Fibroblast of mammary gland (primary cell): ENCODE measurements at regions not wholly inside any gene's neighbourhood (a gene's known extent, or its start where the extent isn't known, plus 50 kb on each side); places are given as distances from the start of the nearest gene placed in this dataset.

ENCODE experiments used
- DNase-seq: peaks from one replicate; pipeline ENCODE4 v3.0.0-alpha.2; 2010; ENCODE audit warnings: low read depth
- H3K4me3 ChIP-seq: 2 replicates; pipeline ENCODE4 v1.5.1; 2011; ENCODE audit warnings: low read depth, mild to moderate bottlenecking, low read length, moderate library complexity; ENCODE audit not compliant: control insufficient read depth
- TF ChIP-seq, protein P1 (sequence below): conservative IDR thresholded peaks from 2 replicates; pipeline ENCODE4 v1.5.1; 2011; ENCODE audit warnings: low read depth, low read length, inconsistent platforms; ENCODE audit not compliant: control insufficient read depth, insufficient read depth

DNA sequence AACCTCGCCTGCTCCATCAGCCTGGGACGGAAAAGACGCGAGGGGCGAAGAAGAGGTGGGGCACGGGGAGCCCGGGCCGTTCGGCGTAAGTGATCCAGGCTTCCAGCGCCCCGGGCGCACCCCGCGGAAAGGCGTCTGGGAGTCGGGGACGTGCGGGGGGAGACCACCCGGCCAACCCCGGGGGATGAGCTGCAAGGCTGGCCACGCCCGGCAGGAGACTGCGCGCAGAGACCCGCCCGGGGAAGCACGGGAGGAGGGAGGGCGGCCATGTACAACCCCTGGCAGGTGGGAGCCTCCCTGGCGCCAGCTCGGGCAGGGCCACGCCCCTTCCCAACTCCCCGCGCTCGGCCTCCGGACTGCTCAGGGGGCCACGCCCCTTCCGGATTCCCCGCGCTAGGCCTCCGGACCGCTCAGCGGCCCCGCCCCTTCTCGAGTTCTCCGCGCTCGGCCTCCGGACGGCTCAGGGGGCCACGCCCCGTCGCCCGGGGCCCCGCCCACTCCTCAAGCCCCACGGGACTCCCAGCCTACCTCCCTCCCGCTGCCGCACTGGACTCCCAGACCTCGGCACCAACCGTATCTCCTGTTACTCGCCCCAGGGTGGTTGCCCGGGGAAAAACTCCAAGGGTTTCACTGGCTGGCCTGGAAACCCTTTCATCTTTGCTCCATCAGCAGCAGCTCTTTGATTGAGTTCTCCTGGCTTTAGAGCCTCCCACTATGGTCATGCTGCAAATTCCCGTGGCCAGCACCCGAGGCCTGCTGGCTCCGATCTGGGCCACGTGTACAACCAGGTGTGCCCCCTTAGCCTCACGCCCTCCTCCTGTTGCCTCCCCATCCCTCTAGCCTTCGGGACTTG lies 284.4 kb downstream of the ZEB1 start:
- TF ChIP-seq, protein P1, sequence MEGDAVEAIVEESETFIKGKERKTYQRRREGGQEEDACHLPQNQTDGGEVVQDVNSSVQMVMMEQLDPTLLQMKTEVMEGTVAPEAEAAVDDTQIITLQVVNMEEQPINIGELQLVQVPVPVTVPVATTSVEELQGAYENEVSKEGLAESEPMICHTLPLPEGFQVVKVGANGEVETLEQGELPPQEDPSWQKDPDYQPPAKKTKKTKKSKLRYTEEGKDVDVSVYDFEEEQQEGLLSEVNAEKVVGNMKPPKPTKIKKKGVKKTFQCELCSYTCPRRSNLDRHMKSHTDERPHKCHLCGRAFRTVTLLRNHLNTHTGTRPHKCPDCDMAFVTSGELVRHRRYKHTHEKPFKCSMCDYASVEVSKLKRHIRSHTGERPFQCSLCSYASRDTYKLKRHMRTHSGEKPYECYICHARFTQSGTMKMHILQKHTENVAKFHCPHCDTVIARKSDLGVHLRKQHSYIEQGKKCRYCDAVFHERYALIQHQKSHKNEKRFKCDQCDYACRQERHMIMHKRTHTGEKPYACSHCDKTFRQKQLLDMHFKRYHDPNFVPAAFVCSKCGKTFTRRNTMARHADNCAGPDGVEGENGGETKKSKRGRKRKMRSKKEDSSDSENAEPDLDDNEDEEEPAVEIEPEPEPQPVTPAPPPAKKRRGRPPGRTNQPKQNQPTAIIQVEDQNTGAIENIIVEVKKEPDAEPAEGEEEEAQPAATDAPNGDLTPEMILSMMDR, result no peak
- peak overlapping the region; percentile 70 for H3K4me3 ChIP-seq
- peak; percentile 90 for DNase-seq

DNA sequence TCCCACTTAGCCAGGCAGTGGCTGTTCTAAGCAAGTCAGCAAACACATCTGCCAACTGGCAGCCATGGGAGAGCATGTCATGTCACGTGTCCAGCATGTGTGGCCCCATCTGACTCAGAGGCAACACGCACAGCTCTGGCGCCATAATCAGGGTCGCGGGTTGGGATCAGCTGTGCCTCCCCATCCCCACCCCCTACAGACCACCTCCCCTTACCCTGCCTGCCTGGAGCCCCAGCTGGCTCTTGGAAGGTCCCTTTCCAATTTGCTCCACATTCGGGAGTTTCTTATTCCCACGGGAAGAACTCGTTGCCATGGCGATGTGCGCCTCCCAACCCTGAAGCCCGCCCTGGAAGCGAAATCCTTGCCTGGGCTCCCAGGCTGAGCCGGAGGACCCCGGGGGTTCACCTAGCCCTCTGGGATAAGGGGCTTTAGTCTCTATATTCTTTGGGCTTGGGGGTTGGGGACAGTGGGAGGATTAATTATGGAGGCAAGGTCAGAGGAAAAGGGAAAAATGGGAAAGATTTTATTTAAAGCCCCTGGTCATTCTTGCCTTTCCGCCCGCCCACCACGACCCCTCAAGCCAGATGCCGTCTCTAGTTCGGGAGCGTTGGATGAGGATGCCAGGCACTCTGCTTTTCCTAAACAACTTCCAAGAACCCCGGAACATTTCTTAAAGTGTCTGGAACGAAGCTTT lies 283.7 kb downstream of the ZEB1 start:
- peak; percentile 93 for DNase-seq
- H3K4me3 ChIP-seq, result peak overlapping the region; percentile 70
- TF ChIP-seq, protein P1, result no peak

DNA sequence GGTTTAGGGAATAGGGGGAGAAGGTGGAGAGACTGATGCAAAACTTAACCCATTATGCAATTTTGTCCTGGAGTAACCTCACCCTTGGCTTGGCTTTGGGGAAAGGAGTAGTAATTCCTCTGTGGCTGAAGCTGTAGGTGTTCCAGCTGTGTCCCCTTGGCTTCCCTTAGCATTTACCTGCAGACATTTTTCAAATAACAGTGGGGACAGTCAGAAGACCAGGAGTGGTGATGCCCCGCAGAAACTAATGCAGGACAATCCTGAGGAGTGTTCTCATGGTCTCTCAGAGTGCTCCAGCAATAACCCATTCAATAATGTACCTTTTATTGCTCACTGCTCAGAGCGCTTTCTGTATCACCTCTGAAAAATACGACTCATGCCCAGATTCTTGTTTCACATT lies 282.1 kb downstream of the ZEB1 start:
- H3K4me3 ChIP-seq, result no peak overlapping the region
- DNase-seq, result no peak
- TF ChIP-seq, protein P1, result no peak

DNA sequence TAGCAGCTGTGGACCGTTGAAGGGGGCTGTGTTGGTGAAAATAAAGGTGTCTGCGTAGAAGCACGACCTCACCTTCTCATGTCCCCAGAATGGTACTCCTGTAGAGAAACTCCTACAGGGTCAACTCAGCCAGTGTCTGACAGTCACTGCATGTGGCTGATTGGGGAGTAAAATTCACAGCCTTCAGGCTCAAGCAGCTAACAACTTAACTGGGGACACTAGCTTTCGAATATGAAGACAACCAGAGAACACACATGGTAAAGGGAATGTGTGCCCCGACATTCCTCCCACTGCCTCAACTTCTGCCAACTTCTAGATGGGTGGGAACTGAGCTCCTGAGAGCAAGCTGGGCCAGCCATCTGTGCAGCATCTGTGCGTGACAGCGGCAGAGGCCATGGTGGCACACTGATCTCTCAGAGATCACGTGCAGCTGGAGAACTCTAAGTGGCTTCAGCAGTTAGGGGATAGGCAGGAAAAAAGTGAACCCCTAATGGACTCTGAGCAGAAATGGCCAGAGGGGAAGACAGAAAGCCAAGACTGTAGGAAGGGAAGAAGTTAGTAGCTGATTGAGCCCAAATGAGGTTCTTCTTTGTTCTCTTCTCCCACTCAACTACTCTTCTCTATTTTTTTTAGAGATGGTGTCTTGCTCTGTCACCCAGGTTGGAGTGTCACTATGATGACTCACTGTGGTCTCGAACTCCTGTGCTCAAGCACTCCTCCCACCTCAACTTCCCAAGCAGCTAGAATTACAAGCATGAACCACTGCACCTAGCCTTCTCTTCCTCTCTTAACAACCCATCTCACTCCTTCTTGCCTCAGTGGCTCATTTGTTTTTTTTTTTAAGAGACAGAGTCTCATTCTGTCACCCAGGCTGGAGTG lies 280.8 kb downstream of the ZEB1 start:
- TF ChIP-seq, protein P1, result no peak
- H3K4me3 ChIP-seq, result no peak overlapping the region
- DNase-seq, result no peak

DNA sequence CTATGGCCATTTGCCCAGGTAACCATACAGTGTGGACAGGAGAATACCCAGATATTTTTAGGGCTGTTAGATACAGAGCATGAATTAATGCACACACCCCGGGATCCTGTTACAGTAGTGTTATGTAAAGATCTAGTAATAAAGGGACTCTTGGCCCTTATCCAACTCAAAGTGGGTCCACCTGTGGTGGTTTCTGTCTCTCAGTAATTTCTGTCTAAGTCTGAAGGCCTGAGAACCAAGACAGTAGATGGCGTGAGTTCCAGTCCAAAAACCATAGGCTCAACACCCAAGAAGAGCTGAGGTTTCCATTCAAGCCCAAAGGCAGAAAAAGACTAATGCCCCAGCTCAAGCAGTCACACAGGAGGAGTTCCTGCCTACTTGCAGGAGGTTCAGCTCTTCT lies 277.7 kb downstream of the ZEB1 start:
- TF ChIP-seq, protein P1, result no peak
- DNase-seq, result no peak
- no peak overlapping the region for H3K4me3 ChIP-seq

DNA sequence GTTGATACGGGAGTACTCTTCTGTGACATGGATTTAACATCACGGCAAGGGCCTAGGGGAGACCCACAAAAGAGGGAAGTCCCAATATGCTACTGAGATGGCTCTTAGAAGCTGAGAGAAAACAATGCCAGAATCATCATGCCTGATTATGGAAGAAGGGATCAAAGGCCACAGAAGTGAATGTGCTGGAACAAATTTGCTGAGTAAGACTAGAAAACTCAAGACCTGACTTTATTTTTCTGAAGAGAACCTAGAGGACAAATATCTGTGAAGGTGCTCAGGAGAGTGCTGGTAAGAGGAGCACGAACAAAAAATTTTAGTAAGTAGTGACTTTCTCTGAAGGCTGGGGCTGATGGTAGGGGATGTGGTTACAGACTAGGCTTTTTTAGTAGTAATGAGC lies 277.0 kb downstream of the ZEB1 start:
- no peak overlapping the region for H3K4me3 ChIP-seq
- no peak for DNase-seq
- TF ChIP-seq, protein P1, result no peak
